WTC11 (cell line): ENCODE measurements at regions not wholly inside any gene's neighbourhood (a gene's known extent, or its start where the extent isn't known, plus 50 kb on each side); places are given as distances from the start of the nearest gene placed in this dataset.

Source experiments
- ATAC-seq: fragments of 200-7000 bp; cut with Tn5 transposase; 2 replicates; pipeline ENCODE4 v1.10.0; 2021; ENCODE audit warnings: mild to moderate bottlenecking, moderate library complexity
- CTCF ChIA-PET: fragments of 300-600 bp; sonication (Branson Sonifier 250); formaldehyde crosslinking; loops from one replicate; lab custom pipeline; 2021; ENCODE audit warnings: antibody characterized with exemption; lab: Charles Lee
- POLR2A ChIA-PET: fragments of 350-600 bp; sonication (Branson Sonifier 250); formaldehyde crosslinking; loops from one replicate; lab custom pipeline; 2021; ENCODE audit warnings: antibody characterized with exemption; lab: Charles Lee
- DNase-seq: peaks from one replicate; pipeline ENCODE4 v3.0.0; 2021; ENCODE audit warnings: low spot score
- H3K27ac Mint-ChIP-seq: 2 replicates; pipeline ENCODE4 v1.8.0; 2021; ENCODE audit warnings: mixed read lengths
- H3K27me3 Mint-ChIP-seq: 2 replicates; pipeline ENCODE4 v1.8.0; 2021; ENCODE audit warnings: low read depth, mild to moderate bottlenecking, moderate library complexity, mixed read lengths
- H3K36me3 Mint-ChIP-seq: 2 replicates; pipeline ENCODE4 v1.8.0; 2021; ENCODE audit warnings: mixed read lengths
- H3K4me1 Mint-ChIP-seq: 2 replicates; pipeline ENCODE4 v1.8.0; 2022; ENCODE audit warnings: mixed read lengths
- H3K4me3 Mint-ChIP-seq: 2 replicates; pipeline ENCODE4 v1.8.0; 2021; ENCODE audit warnings: mild to moderate bottlenecking, moderate library complexity, mixed read lengths
- H3K9me3 Mint-ChIP-seq: 2 replicates; pipeline ENCODE4 v1.8.0; 2021; ENCODE audit warnings: mixed read lengths
- ARID4B ChIP-seq: sonication (generic); formaldehyde crosslinking; IDR thresholded peaks from 2 replicates; pipeline ENCODE4 v1.8.0; 2023; ENCODE audit warnings: missing genetic modification reagents, mild to moderate bottlenecking, borderline replicate concordance
- ATF1 ChIP-seq: sonication (generic); formaldehyde crosslinking; IDR thresholded peaks from 2 replicates; pipeline ENCODE4 v1.8.1; 2023; ENCODE audit warnings: mild to moderate bottlenecking, moderate library complexity, missing genetic modification reagents
- CDX4 ChIP-seq: fragments of 250-450 bp; sonication (Bioruptor Pico); IDR thresholded peaks from 2 replicates; pipeline ENCODE4 v1.9.0; 2021; ENCODE audit warnings: moderate library complexity, mild to moderate bottlenecking, inconsistent platforms, borderline replicate concordance
- CREB1 ChIP-seq: sonication (generic); formaldehyde crosslinking; IDR thresholded peaks from 2 replicates; pipeline ENCODE4 v1.8.0; 2023; ENCODE audit warnings: mild to moderate bottlenecking, missing genetic modification reagents
- ELF4 ChIP-seq: sonication (generic); formaldehyde crosslinking; IDR thresholded peaks from 2 replicates; pipeline ENCODE4 v1.8.1; 2022; ENCODE audit warnings: low read depth, mild to moderate bottlenecking, moderate library complexity, missing genetic modification reagents
- ETV6 ChIP-seq: sonication (generic); formaldehyde crosslinking; IDR thresholded peaks from 2 replicates; pipeline ENCODE4 v1.8.1; 2022; ENCODE audit warnings: mild to moderate bottlenecking, missing genetic modification reagents
- MXD4 ChIP-seq: fragments of 250-450 bp; sonication (Bioruptor Pico); IDR thresholded peaks from 2 replicates; pipeline ENCODE4 v1.8.0; 2021; ENCODE audit warnings: mild to moderate bottlenecking, moderate library complexity, borderline replicate concordance
- NR2C2 ChIP-seq: sonication (generic); formaldehyde crosslinking; IDR thresholded peaks from 2 replicates; pipeline ENCODE4 v1.8.0; 2022; ENCODE audit warnings: mild to moderate bottlenecking, missing genetic modification reagents
- PRRX2 ChIP-seq: fragments of 250-450 bp; sonication (Bioruptor Pico); IDR thresholded peaks from 2 replicates; pipeline ENCODE4 v1.8.0; 2021; ENCODE audit warnings: mild to moderate bottlenecking
- SMAD3 ChIP-seq: sonication (generic); formaldehyde crosslinking; IDR thresholded peaks from 2 replicates; pipeline ENCODE4 v1.8.0; 2022; ENCODE audit warnings: missing genetic modification reagents, mild to moderate bottlenecking, borderline replicate concordance
- SOX15 ChIP-seq: fragments of 250-450 bp; sonication (Bioruptor Pico); IDR thresholded peaks from 2 replicates; pipeline ENCODE4 v1.9.0; 2021; ENCODE audit warnings: mild to moderate bottlenecking
- ZNF532 ChIP-seq: fragments of 250-450 bp; sonication (Bioruptor Pico); IDR thresholded peaks from 2 replicates; pipeline ENCODE4 v1.9.0; 2021; ENCODE audit warnings: mild to moderate bottlenecking, borderline replicate concordance
- TF ChIP-seq, protein P1 (sequence below): fragments of 250-450 bp; sonication (Bioruptor Pico); IDR thresholded peaks from 2 replicates; pipeline ENCODE4 v1.9.0; 2021; ENCODE audit warnings: mild to moderate bottlenecking
- TF ChIP-seq, protein P2 (sequence below): sonication (generic); formaldehyde crosslinking; IDR thresholded peaks from 2 replicates; pipeline ENCODE4 v1.8.1; 2023; ENCODE audit warnings: mild to moderate bottlenecking, missing genetic modification reagents, borderline replicate concordance

- ATAC-seq (no peak), DNase-seq (no peak)
- Mint-ChIP-seq H3K4me3 (no peak overlapping the region), H3K36me3 (peaks cover 73% of the 10 kb centered on the region), H3K27ac (no peak overlapping the region), H3K9me3 (peaks cover 83% of the 10 kb centered on the region), H3K4me1 (no peaks in the 10 kb centered on the region), H3K27me3 (peaks cover 16% of the 10 kb centered on the region)
- no peak for TF ChIP-seq SMAD3 (CRISPR knock-in tag)
- TF ChIP-seq ETV6 (CRISPR knock-in tag): no peak
- TF ChIP-seq, protein P1, sequence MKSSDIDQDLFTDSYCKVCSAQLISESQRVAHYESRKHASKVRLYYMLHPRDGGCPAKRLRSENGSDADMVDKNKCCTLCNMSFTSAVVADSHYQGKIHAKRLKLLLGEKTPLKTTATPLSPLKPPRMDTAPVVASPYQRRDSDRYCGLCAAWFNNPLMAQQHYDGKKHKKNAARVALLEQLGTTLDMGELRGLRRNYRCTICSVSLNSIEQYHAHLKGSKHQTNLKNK (CRISPR knock-in tag): no peak
- TF ChIP-seq ZNF532 (CRISPR knock-in tag): no peak
- no peak for TF ChIP-seq NR2C2
- TF ChIP-seq SOX15 (CRISPR knock-in tag): no peak
- TF ChIP-seq ELF4 (CRISPR knock-in tag): no peak
- no peak for TF ChIP-seq CDX4 (CRISPR knock-in tag)
- TF ChIP-seq MXD4 (CRISPR knock-in tag): no peak
- TF ChIP-seq ARID4B: no peak
- TF ChIP-seq ATF1: no peak
- no peak for TF ChIP-seq CREB1
- TF ChIP-seq, protein P2, sequence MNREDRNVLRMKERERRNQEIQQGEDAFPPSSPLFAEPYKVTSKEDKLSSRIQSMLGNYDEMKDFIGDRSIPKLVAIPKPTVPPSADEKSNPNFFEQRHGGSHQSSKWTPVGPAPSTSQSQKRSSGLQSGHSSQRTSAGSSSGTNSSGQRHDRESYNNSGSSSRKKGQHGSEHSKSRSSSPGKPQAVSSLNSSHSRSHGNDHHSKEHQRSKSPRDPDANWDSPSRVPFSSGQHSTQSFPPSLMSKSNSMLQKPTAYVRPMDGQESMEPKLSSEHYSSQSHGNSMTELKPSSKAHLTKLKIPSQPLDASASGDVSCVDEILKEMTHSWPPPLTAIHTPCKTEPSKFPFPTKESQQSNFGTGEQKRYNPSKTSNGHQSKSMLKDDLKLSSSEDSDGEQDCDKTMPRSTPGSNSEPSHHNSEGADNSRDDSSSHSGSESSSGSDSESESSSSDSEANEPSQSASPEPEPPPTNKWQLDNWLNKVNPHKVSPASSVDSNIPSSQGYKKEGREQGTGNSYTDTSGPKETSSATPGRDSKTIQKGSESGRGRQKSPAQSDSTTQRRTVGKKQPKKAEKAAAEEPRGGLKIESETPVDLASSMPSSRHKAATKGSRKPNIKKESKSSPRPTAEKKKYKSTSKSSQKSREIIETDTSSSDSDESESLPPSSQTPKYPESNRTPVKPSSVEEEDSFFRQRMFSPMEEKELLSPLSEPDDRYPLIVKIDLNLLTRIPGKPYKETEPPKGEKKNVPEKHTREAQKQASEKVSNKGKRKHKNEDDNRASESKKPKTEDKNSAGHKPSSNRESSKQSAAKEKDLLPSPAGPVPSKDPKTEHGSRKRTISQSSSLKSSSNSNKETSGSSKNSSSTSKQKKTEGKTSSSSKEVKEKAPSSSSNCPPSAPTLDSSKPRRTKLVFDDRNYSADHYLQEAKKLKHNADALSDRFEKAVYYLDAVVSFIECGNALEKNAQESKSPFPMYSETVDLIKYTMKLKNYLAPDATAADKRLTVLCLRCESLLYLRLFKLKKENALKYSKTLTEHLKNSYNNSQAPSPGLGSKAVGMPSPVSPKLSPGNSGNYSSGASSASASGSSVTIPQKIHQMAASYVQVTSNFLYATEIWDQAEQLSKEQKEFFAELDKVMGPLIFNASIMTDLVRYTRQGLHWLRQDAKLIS (CRISPR knock-in tag): no peak
- no peak for TF ChIP-seq PRRX2 (CRISPR knock-in tag)
- CTCF ChIA-PET: no interaction called here
- POLR2A ChIA-PET: no interaction called here
Observed at GRCh38 chr16:6969594-6969993, 363.1 kb upstream of the RBFOX1 start.
